Neural progenitor cell (in vitro differentiated cells): ENCODE measurements at regions not wholly inside any gene's neighbourhood (a gene's known extent, or its start where the extent isn't known, plus 50 kb on each side); places are given as distances from the start of the nearest gene placed in this dataset.

Experiments
- DNase-seq: peaks from one replicate; pipeline ENCODE4 v3.0.0-alpha.2; 2016; ENCODE audit warnings: low spot score
- H2AFZ ChIP-seq: fragments of 200-600 bp; sonication (generic); replicated peaks from 2 replicates; pipeline ENCODE4 v1.6.1; 2016; ENCODE audit warnings: antibody characterized with exemption
- H3F3A ChIP-seq: fragments of 200-600 bp; sonication (generic); 2 replicates; pipeline ENCODE4 v1.6.1; 2016; ENCODE audit warnings: antibody characterized with exemption, low read depth
- H3K27ac ChIP-seq: fragments of 200-600 bp; sonication (generic); 2 replicates; pipeline ENCODE4 v1.5.1; 2016; ENCODE audit warnings: mild to moderate bottlenecking
- H3K27me3 ChIP-seq: fragments of 200-600 bp; sonication (generic); 2 replicates; pipeline ENCODE4 v1.6.1; 2016; ENCODE audit warnings: mild to moderate bottlenecking, moderate library complexity
- H3K36me3 ChIP-seq: fragments of 200-600 bp; sonication (generic); 2 replicates; pipeline ENCODE4 v1.5.1; 2016
- H3K4me1 ChIP-seq: fragments of 200-600 bp; sonication (generic); 2 replicates; pipeline ENCODE4 v1.6.1; 2016; ENCODE audit warnings: mixed run types
- H3K4me2 ChIP-seq: fragments of 200-600 bp; sonication (generic); 2 replicates; pipeline ENCODE4 v1.6.1; 2016
- H3K4me3 ChIP-seq: fragments of 200-600 bp; sonication (generic); 2 replicates; pipeline ENCODE4 v1.5.1; 2016
- H3K79me2 ChIP-seq: fragments of 200-600 bp; sonication (generic); 2 replicates; pipeline ENCODE4 v1.6.1; 2016; ENCODE audit warnings: low read depth
- H3K9ac ChIP-seq: fragments of 200-600 bp; sonication (generic); 2 replicates; pipeline ENCODE4 v1.6.1; 2016
- H3K9me3 ChIP-seq: fragments of 200-600 bp; sonication (generic); 2 replicates; pipeline ENCODE4 v1.5.1; 2016; ENCODE audit warnings: low read depth
- H4K20me1 ChIP-seq: fragments of 200-600 bp; sonication (generic); 2 replicates; pipeline ENCODE4 v1.6.1; 2016; ENCODE audit warnings: low read depth
- H3K27ac Mint-ChIP-seq: 3 replicates; pipeline ENCODE4 v1.8.0; 2021; ENCODE audit warnings: mixed read lengths
- H3K27me3 Mint-ChIP-seq: 2 replicates; pipeline ENCODE4 v1.8.0; 2022; ENCODE audit warnings: low read depth, mild to moderate bottlenecking, inconsistent platforms, moderate library complexity, mixed read lengths; ENCODE audit not compliant: insufficient read depth
- H3K36me3 Mint-ChIP-seq: 3 replicates; pipeline ENCODE4 v1.8.0; 2021; ENCODE audit warnings: mixed read lengths
- H3K4me1 Mint-ChIP-seq: 3 replicates; pipeline ENCODE4 v1.8.0; 2021; ENCODE audit warnings: mixed read lengths
- H3K4me3 Mint-ChIP-seq: 3 replicates; pipeline ENCODE4 v1.8.0; 2021; ENCODE audit warnings: mild to moderate bottlenecking, moderate library complexity, mixed read lengths
- H3K9me3 Mint-ChIP-seq: 3 replicates; pipeline ENCODE4 v1.8.0; 2020; ENCODE audit warnings: mixed read lengths
- EZH2 ChIP-seq: fragments of 200-600 bp; sonication (generic); IDR thresholded peaks from 2 replicates; pipeline ENCODE4 v1.6.1; 2017; ENCODE audit warnings: antibody characterized with exemption, mild to moderate bottlenecking, moderate library complexity
- EZH2phosphoT487 ChIP-seq: fragments of 200-600 bp; sonication (generic); IDR thresholded peaks from 2 replicates; pipeline ENCODE4 v1.6.1; 2017; ENCODE audit warnings: antibody characterized with exemption
- TF ChIP-seq, protein P1 (sequence below): fragments of 200-600 bp; sonication (generic); IDR thresholded peaks from 2 replicates; pipeline ENCODE4 v1.5.1; 2017; ENCODE audit warnings: antibody characterized with exemption, mild to moderate bottlenecking

DNA sequence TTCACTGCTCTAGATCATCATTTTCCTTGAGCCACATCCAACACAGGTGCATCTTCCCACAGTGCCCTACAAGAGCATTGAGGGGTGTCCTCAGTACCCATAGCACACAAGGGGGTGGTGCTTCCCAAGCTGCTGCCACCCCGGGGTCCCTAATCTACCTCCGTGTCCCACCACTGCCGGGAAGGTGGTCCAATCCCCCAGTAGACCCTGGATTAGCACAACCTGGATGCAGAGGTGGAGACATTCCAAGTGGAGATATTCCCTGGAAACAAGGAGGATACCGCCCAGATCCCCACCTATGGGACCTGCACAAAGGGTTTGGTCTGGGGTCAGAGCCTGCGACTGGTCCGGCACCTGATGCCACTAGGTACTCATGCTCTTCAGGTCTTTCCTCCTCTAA, 284.8 kb upstream of the PPP2R2D start:
- Mint-ChIP-seq H3K4me1 (peaks cover 10% of the 10 kb centered on the region), H3K27ac (no peak overlapping the region), H3K36me3 (no peaks in the 10 kb centered on the region), H3K4me3 (no peak overlapping the region), H3K9me3 (no peaks in the 10 kb centered on the region), H3K27me3 (peaks cover 11% of the 10 kb centered on the region)
- no peak overlapping the region for H3K4me3 ChIP-seq
- no peak overlapping the region for H3K4me2 ChIP-seq
- H3F3A ChIP-seq: no peaks in the 10 kb centered on the region
- no peak overlapping the region for H3K27ac ChIP-seq
- H3K27me3 ChIP-seq: no peaks in the 10 kb centered on the region
- H3K4me1 ChIP-seq: no peaks in the 10 kb centered on the region
- DNase-seq: no peak
- H3K9ac ChIP-seq: no peak overlapping the region
- no peaks in the 10 kb centered on the region for H3K36me3 ChIP-seq
- H3K79me2 ChIP-seq: no peaks in the 10 kb centered on the region
- H4K20me1 ChIP-seq: no peaks in the 10 kb centered on the region
- TF ChIP-seq EZH2phosphoT487 (no peak), EZH2 (no peak)
- TF ChIP-seq, protein P1, sequence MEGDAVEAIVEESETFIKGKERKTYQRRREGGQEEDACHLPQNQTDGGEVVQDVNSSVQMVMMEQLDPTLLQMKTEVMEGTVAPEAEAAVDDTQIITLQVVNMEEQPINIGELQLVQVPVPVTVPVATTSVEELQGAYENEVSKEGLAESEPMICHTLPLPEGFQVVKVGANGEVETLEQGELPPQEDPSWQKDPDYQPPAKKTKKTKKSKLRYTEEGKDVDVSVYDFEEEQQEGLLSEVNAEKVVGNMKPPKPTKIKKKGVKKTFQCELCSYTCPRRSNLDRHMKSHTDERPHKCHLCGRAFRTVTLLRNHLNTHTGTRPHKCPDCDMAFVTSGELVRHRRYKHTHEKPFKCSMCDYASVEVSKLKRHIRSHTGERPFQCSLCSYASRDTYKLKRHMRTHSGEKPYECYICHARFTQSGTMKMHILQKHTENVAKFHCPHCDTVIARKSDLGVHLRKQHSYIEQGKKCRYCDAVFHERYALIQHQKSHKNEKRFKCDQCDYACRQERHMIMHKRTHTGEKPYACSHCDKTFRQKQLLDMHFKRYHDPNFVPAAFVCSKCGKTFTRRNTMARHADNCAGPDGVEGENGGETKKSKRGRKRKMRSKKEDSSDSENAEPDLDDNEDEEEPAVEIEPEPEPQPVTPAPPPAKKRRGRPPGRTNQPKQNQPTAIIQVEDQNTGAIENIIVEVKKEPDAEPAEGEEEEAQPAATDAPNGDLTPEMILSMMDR: no peak
- no peak overlapping the region for H2AFZ ChIP-seq
- H3K9me3 ChIP-seq: no peaks in the 10 kb centered on the region

- Histone ChIP-seq H3K79me2 (no peaks in the 10 kb centered on the region), H3K4me3 (no peak overlapping the region), H3K36me3 (no peaks in the 10 kb centered on the region), H3K9me3 (no peaks in the 10 kb centered on the region), H3K4me2 (no peak overlapping the region), H3K4me1 (no peaks in the 10 kb centered on the region), H2AFZ (no peak overlapping the region), H3K27ac (no peak overlapping the region), H3K9ac (no peak overlapping the region), H3F3A (no peaks in the 10 kb centered on the region), H3K27me3 (no peaks in the 10 kb centered on the region), H4K20me1 (no peaks in the 10 kb centered on the region)
- Mint-ChIP-seq H3K27me3 (peaks cover 11% of the 10 kb centered on the region), H3K9me3 (no peaks in the 10 kb centered on the region), H3K27ac (no peak overlapping the region), H3K4me1 (peaks cover 10% of the 10 kb centered on the region), H3K36me3 (no peaks in the 10 kb centered on the region), H3K4me3 (peak overlapping the region; percentile 38)
- TF ChIP-seq EZH2 (no peak), EZH2phosphoT487 (no peak)
- TF ChIP-seq, protein P1: no peak
- DNase-seq: peak; percentile 37
These were observed 283.5 kb upstream of the PPP2R2D start for GRCh38 chr10:131617113-131617858.

DNA sequence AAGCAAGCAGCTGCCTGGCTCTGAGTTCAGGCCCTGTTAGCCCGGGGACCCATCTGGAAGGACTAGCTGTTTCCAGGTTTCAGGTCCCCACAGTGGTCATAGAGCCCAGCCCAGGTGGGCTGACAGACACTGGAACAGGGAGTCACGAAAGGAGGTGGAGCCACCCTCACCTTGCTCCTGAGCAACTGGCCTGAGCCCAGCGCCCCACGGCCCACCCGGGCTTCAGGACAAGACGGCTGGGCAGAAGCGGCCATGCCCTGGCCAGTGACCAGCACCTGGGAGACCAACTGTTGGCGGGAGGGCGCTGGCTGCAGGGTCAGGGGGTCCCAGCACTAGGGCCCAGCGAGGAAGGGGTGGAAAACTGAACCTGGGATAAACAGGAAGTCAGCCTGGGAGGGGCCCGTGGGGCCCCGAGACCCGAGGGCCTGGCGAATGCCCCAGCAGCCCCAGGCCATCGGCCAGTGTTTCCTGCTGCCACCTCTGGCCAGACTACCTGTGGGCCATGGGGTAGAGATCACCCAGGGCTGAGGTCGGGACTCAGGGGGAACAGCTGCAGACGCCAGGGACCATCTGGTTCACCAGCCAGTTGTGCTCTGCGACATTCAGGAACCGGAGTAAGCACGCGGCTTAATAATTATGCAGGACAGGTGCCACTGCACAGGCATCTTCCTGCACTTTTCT, 282.1 kb upstream of the PPP2R2D start:
- TF ChIP-seq EZH2 (no peak), EZH2phosphoT487 (no peak)
- TF ChIP-seq, protein P1: no peak
- Histone ChIP-seq H3K27me3 (no peaks in the 10 kb centered on the region), H3K4me2 (no peak overlapping the region), H3K36me3 (no peaks in the 10 kb centered on the region), H2AFZ (no peak overlapping the region), H3F3A (no peaks in the 10 kb centered on the region), H4K20me1 (no peaks in the 10 kb centered on the region), H3K27ac (no peak overlapping the region), H3K9ac (no peak overlapping the region), H3K4me3 (no peak overlapping the region), H3K4me1 (no peaks in the 10 kb centered on the region), H3K79me2 (no peaks in the 10 kb centered on the region), H3K9me3 (no peaks in the 10 kb centered on the region)
- DNase-seq: no peak
- peaks cover 14% of the 10 kb centered on the region for H3K4me1 Mint-ChIP-seq
- H3K27ac Mint-ChIP-seq: peak overlapping the region; percentile 29
- H3K27me3 Mint-ChIP-seq: peaks cover 7% of the 10 kb centered on the region
- no peaks in the 10 kb centered on the region for H3K9me3 Mint-ChIP-seq
- no peak overlapping the region for H3K4me3 Mint-ChIP-seq
- H3K36me3 Mint-ChIP-seq: no peaks in the 10 kb centered on the region
